Sciatic nerve (tissue), 2 donors: ENCODE measurements at regions not wholly inside any gene's neighbourhood (a gene's known extent, or its start where the extent isn't known, plus 50 kb on each side); places are given as distances from the start of the nearest gene placed in this dataset.
"Not testable (repeated sequence)": the region's sequence is repeated elsewhere in the genome, so short reads cannot be mapped to it uniquely, and the experiment has no call there.

Experiments used
- ATAC-seq: fragments of 200-7000 bp; cut with Tn5 transposase; one replicate; pipeline ENCODE4 v1.9.1; 2020; ENCODE audit warnings: mild to moderate bottlenecking, moderate library complexity
- DNase-seq: peaks from one replicate; pipeline ENCODE4 v3.0.0-alpha.2; 2020; ENCODE audit warnings: low spot score
- intact Hi-C: fragments of 100-400 bp; cut with DNase I; formaldehyde crosslinking; loops from one replicate; pipeline ENCODE4 v1.14.2; 2022
- donor health status: DM: no; HTN: no; CAD: no.
- donor health status: DM: no; HTN: no; CAD: no.

- intact Hi-C loops: no loop called here
- ATAC-seq (no peak), DNase-seq (peak; percentile 64)
Measured at GRCh38 chr17:83186226-83186625, 106.8 kb downstream of the METRNL start.

- DNase-seq (peak; percentile 40), ATAC-seq (no peak)
Measured at GRCh38 chr17:83186751-83187421, 107.5 kb downstream of the METRNL start.

GRCh38 chr17:83187782-83188311 is 108.4 kb downstream of the METRNL start:
- no peak for ATAC-seq

More at GRCh38 chr17:83186751-83187421, 107.5 kb downstream of the METRNL start:
- intact Hi-C loops: no loop called here

GRCh38 chr17:83189044-83190003 is 109.9 kb downstream of the METRNL start:
- DNase-seq (peak; percentile 73), ATAC-seq (peak; percentile 90)

More at GRCh38 chr17:83187782-83188311, 108.4 kb downstream of the METRNL start:
- intact Hi-C loops: no loop called here
- no peak for DNase-seq

GRCh38 chr17:83190004-83190385 is 110.6 kb downstream of the METRNL start:
- intact Hi-C loops: no loop called here
- no peak for ATAC-seq

More at GRCh38 chr17:83189044-83190003, 109.9 kb downstream of the METRNL start:
- intact Hi-C loops: no loop called here

GRCh38 chr17:83190601-83191387 is 111.4 kb downstream of the METRNL start:
- peak; percentile 60 for DNase-seq
- intact Hi-C loops: no loop called here
- no peak for ATAC-seq

More at GRCh38 chr17:83190004-83190385, 110.6 kb downstream of the METRNL start:
- no peak for DNase-seq

GRCh38 chr17:83191388-83192160 is 112.2 kb downstream of the METRNL start:
- ATAC-seq: no peak
- DNase-seq: peak; percentile 56
- intact Hi-C loops: no loop called here

GRCh38 chr17:83192161-83192788 is 112.9 kb downstream of the METRNL start:
- DNase-seq: peak; percentile 63
- intact Hi-C loops: no loop called here
- peak; percentile 6 for ATAC-seq

- intact Hi-C loops, ATAC-seq: not testable (repeated sequence)
- DNase-seq: peak; percentile 56
Measured at GRCh38 chr17:83192789-83193335, 113.5 kb downstream of the METRNL start.

GRCh38 chr17:83193336-83194185 is 114.2 kb downstream of the METRNL start:
- intact Hi-C loops: no loop called here
- no peak for ATAC-seq
- DNase-seq: peak; percentile 61

GRCh38 chr17:83194186-83194561 is 114.8 kb downstream of the METRNL start:
- intact Hi-C loops: no loop called here
- ATAC-seq (no peak), DNase-seq (peak; percentile 59)

GRCh38 chr17:83194761-83195329 is 115.4 kb downstream of the METRNL start:
- peak; percentile 62 for DNase-seq
- peak; percentile 1 for ATAC-seq
- intact Hi-C loops: no loop called here

- peak; percentile 63 for ATAC-seq
- intact Hi-C loops: no loop called here
- peak; percentile 79 for DNase-seq
Measured at GRCh38 chr17:83195330-83196023, 116.1 kb downstream of the METRNL start.

- DNase-seq: peak; percentile 77
- intact Hi-C loops: no loop called here
- ATAC-seq: peak; percentile 74
Measured at GRCh38 chr17:83196024-83196365, 116.6 kb downstream of the METRNL start.

GRCh38 chr17:83196366-83196765 is 117.0 kb downstream of the METRNL start:
- ATAC-seq: no peak
- intact Hi-C loops: no loop called here
- DNase-seq: peak; percentile 57
